GM10266 (cell line): ENCODE measurements at regions not wholly inside any gene's neighbourhood (a gene's known extent, or its start where the extent isn't known, plus 50 kb on each side); places are given as distances from the start of the nearest gene placed in this dataset.

ENCODE experiments used
- DNase-seq: peaks from one replicate; pipeline ENCODE4 v3.0.0; 2012; ENCODE audit errors: extremely low spot score
- CTCF ChIP-seq: IDR thresholded peaks from 2 replicates; pipeline ENCODE4 v1.5.1; 2012; ENCODE audit warnings: mild to moderate bottlenecking, low read depth; ENCODE audit not compliant: control insufficient read depth, insufficient read depth; ENCODE audit errors: missing control alignments

- TF ChIP-seq CTCF = no peak
- no peak for DNase-seq
These were observed 53.5 kb upstream of the USP3 start for GRCh38 chr15:63450884-63451225.

GRCh38 chr15:63451671-63452315 lies 52.6 kb upstream of the USP3 start:
- DNase-seq = no peak
- TF ChIP-seq CTCF = no peak

GRCh38 chr15:63452552-63453136 lies 51.7 kb upstream of the USP3 start:
- no peak for DNase-seq
- no peak for TF ChIP-seq CTCF

GRCh38 chr15:63453186-63453905 lies 51.0 kb upstream of the USP3 start:
- no peak for DNase-seq
- TF ChIP-seq CTCF = no peak

GRCh38 chr15:63454503-63455211 lies 49.7 kb upstream of the USP3 start:
- DNase-seq = no peak

More at GRCh38 chr15:63454503-63455211, 49.7 kb upstream of the USP3 start:
- TF ChIP-seq CTCF = no peak
